ENCODE measurements at regions not wholly inside any gene's neighbourhood (a gene's known extent, or its start where the extent isn't known, plus 50 kb on each side); places are given as distances from the start of the nearest gene placed in this dataset.
"Not testable (repeated sequence)": the region's sequence is repeated elsewhere in the genome, so short reads cannot be mapped to it uniquely, and the experiment has no call there.

GRCh38 chr5:40134883-40135520, 544.7 kb upstream of the PTGER4 start:
- DNase-seq (ENCODE audit: low spot score) = no peak

DNA sequence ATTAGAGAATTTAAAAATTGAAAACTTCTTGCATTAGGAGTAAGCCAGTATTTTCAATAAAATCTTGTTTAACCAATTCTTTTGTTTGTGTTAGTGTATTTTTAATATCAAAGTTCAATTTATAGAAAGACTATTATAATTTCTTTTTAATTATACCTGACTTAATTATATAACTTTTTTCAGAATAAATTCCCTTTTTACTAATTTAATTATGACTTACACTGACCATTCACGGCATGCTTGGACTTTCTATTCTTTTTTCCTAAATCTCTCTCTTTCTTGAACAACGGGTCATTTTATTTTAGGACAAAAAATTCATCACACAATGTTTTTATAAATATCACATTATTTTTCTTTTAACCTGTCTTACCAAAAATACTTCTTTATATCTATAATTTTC, 555.3 kb upstream of the PTGER4 start:
- no peak for DNase-seq (ENCODE audit: low spot score)

DNA sequence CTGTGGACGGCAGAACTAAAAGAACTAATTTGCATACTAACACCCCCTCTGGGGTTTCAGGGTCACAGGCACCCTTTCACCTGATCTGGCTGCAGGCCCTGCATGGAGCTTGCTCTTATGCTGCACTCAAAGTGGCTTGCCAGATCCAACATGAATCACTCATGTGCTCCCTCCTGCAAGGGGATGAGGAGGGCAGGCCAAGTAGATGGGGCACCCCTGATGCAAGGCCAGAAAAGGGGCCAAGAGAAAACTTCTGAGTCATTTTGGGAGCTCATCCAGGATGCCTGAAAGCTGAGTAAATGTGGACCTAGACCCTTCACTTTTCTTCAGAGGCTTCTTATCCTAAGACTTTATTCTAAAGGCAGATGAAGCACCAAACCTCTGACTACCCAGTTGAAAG, 558.5 kb upstream of the PTGER4 start:
- DNase-seq (ENCODE audit: low spot score) = no peak

DNA sequence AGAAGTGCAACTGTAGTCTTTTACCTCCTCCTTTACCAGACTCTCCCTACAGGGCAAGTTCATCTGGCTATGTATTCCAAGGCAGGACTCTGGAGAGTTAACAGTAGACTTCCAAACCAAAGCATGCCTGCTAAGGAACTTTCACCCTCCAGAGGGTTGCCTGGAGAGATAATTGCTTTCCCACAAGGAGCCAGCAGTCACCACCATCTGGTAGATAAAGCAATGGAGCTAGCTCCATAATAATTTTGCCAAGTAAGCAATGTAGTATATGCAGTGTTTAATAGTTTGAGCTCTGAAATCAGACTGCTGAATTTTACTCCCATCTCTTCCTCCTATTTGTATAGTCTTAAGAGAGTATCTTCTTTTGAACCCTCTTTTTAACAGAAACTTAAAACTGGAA, 566.8 kb upstream of the PTGER4 start:
- no peak for DNase-seq (ENCODE audit: low spot score)

GRCh38 chr5:40111036-40111435, 568.7 kb upstream of the PTGER4 start:
- DNase-seq (ENCODE audit: low spot score) = not testable (repeated sequence)

DNA sequence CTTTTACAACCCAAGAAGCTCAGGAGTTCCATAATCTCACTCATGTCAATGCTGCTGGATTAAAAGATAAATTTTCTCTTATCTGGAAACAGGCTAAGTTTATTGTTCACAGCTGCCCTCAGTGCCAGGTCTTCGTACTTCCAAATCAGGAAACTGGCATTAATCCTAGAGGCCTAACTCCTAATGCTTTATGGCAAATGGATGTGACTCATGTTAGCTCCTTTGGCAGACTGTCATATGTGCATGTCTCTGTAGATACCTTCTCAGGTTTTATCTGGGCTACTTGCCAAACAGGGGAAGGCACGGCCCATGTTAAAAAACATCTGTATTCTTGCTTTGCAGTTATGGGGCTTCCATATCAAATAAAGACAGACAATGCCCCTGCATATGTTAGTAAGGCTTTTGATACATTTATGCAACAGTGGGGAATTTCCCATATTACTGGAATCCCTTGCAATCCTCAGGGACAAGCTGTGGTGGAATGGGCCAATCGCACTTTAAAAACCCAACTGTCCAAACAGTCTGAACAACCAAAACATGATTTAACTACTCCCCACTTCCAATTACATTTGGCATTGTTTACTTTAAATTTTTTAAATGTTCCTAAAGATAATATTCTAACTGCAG, 570.8 kb upstream of the PTGER4 start:
- not testable (repeated sequence) for DNase-seq (ENCODE audit: low spot score)

- DNase-seq (ENCODE audit: low spot score) = not testable (repeated sequence)
Observed at GRCh38 chr5:40107786-40108185, 571.9 kb upstream of the PTGER4 start.

GRCh38 chr5:40106847-40107246, 572.9 kb upstream of the PTGER4 start:
- DNase-seq (ENCODE audit: low spot score) = no peak

- DNase-seq (ENCODE audit: low spot score) = no peak
Observed at GRCh38 chr5:40098313-40098712, 581.4 kb upstream of the PTGER4 start.

DNA sequence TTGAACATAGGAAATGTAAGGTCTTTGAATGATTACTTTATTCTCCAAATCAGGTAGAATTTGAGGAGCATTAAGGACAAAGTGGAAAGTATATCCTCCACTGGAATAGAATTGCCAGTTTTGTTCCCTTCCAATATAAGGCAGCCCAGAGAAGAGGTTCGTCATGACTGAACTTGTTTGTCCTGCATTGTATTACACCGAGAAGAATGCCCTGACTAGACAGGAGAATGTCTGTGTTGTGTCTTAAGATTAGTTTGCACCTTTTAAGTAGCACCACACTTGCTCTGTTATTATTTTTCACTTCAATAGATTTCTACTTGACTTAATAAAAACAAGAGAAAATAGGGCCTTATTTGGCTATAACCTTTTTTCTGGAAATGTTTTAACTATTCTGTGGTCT, 586.2 kb upstream of the PTGER4 start:
- DNase-seq (ENCODE audit: low spot score) = no peak

GRCh38 chr5:40089269-40089668, 590.4 kb upstream of the PTGER4 start:
- no peak for DNase-seq (ENCODE audit: low spot score)

GRCh38 chr5:40084614-40085013, 595.1 kb upstream of the PTGER4 start:
- DNase-seq (ENCODE audit: low spot score) = no peak

DNA sequence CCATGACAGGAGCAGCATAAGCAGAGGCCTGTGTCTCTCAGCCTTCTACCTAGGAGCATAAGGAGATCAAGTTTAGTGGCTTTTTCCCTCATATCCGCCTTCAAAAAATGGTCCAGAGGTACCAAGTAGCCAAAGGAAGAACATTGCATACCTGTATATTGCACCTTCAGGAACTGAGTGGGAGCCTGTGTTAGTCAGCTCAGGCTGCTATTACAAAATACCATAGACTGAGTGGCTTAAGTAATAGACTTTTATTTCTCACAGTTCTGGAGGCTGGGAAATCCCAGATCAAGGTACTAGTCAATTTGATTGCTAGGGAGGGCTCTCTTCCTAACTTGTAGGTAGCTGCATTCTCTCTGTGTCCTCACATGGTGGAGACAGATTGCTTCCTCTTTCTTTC, 597.4 kb upstream of the PTGER4 start:
- DNase-seq (ENCODE audit: low spot score) = no peak

GRCh38 chr5:40080191-40080590, 599.5 kb upstream of the PTGER4 start:
- DNase-seq (ENCODE audit: low spot score) = no peak

DNA sequence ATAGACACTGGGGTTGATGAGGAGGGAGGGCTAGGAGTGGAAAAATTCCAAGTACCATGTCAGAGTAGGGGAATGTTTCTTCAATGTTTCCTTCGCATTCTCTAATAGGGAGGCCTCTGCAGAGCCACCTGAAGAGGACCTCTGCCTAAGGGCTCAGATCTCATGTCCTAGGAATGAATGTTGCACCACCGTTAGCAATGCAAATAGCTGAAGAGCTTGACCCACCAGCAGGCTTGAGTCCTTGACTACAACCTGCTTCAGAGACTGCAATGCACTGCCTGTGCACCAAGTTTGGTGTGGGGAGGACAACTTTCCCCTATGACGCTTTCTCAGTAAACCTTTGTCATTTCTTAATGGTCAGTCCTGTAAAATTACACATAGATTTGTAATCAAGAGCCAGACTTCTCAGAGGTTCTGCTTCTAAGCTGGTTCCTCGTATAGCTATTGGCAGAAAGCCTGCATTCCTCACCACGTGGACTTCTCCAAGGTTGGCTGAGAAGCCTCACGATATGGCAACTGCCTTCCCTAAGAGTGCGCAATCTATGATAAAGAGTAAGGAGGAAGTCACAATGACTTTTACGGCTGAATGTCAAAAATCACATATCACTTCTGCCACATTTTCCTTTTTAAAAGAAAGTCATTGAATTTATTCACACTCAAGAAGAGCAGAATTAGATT, 600.7 kb upstream of the PTGER4 start:
- DNase-seq (ENCODE audit: low spot score) = no peak

DNA sequence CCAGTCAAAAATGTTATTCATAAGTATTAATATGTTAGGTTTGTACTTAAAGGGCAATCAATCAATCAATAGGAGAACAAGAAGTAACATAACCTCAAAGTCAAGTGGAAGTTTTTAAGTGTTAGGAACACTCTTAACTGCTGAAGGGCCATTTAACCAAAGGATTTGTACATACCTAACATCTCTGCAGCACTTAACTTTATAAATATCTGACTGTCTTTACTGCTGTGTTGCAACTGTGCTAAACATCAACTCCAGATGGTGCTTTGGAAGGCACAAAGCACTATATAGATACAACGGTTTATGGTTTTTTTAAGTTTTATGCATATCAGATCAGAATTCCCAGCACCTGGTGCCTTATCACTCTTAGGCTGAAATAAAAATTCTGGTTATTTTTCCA, 604.9 kb upstream of the PTGER4 start:
- DNase-seq (ENCODE audit: low spot score) = no peak

- DNase-seq (ENCODE audit: low spot score) = no peak
Observed at GRCh38 chr5:40073927-40074326, 605.8 kb upstream of the PTGER4 start.

DNA sequence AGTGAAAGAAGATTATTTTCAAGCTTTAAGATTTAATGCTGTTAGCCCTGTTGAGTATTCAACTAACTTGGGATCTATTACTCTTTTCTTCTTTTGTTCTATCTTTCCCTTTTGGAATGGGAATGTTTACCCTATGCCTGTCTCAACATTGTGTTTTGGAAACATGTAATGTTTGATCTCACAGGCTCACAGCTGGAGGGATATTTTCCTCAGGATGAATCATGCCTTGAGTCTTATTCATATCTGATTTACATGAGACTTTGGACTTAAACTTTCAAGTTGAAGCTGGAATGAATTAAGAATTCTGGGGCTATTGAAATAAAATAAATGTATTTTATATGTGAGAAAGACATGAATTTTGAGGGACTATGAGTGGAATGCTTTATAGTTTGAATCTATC, 607.8 kb upstream of the PTGER4 start:
- DNase-seq (ENCODE audit: low spot score) = no peak

DNA sequence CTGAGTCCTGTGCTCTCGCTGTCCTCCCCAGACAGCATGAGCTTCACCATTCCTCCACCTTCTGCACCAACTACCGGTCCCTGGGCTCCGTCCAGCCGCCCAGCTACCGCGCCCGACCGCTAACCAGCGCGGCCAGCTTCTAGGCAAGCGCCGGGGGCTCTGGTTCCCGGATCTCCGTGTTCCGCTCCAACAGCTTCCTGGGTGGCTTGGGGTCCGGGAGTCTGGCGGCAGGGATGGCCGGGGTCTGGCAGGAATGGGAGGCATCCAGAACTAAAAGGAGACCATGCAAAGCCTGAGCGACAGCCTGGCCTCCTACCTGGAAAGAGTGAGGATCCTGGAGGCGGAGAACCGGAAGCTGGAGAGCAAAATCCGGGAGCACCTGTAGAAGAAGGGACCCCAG, 613.1 kb upstream of the PTGER4 start:
- no peak for DNase-seq (ENCODE audit: low spot score)

GRCh38 chr5:40052808-40053207, 626.9 kb upstream of the PTGER4 start:
- DNase-seq (ENCODE audit: low spot score) = no peak

- no peak for DNase-seq (ENCODE audit: low spot score)
Observed at GRCh38 chr5:40046792-40047191, 622.0 kb upstream of the DAB2 start.

GRCh38 chr5:40045429-40045828, 620.6 kb upstream of the DAB2 start:
- no peak for DNase-seq (ENCODE audit: low spot score)

DNA sequence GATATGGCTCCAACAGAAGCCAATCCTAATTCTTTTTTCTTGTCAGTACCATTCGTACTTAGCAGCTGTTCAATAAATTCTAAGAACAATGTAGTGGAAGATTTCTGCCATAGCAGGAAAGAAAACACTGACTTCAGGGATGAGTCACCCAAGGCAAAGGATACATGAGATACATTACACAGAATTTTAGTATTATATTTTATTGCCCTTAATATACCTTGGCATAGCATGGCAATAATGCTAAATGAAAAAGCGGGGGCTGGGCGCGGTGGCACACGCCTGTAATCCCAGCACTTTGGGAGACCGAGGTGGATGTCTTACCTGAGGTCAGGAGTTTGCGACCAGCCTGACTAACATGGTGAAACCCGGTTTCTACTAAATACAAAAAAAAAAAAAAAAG, 619.1 kb upstream of the DAB2 start:
- DNase-seq (ENCODE audit: low spot score) = no peak

DNA sequence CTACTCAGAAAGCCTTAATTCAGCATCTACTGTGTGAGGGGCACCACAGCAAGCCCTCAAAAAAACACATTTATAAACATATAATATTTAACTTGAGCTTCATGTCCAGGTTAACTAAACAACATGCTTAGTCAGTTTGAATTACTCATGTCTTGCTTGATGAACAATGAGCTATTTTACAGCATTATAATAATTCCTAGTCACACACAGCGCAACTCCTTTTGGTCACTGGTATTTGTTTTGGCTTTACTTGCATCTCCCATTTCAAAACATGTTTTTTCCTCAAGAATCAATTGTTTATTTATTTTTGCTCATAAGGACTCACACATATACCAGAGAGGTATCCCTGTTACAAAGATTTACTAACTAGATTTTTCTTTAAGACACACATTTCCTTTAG, 616.7 kb upstream of the DAB2 start:
- DNase-seq (ENCODE audit: low spot score) = no peak

Measured in HuH-7.5 (cell line).